NCI-H2029 treated with DMSO at 0.1 percent for 48 hours (cell line): ENCODE measurements at regions not wholly inside any gene's neighbourhood (a gene's known extent, or its start where the extent isn't known, plus 50 kb on each side); places are given as distances from the start of the nearest gene placed in this dataset.
"Not testable (repeated sequence)": the region's sequence is repeated elsewhere in the genome, so short reads cannot be mapped to it uniquely, and the experiment has no call there.

Experiments
- DNase-seq: peaks from one replicate; lab custom pipeline; 2025; lab: John Stamatoyannopoulos, UW

- DNase-seq: peak; percentile 41
Observed at GRCh38 chr2:117523267-117523666, 291.2 kb upstream of the DDX18 start.

- DNase-seq: no peak
Observed at GRCh38 chr2:117523711-117524238, 290.7 kb upstream of the DDX18 start.

GRCh38 chr2:117536139-117536538, 278.4 kb upstream of the DDX18 start:
- DNase-seq: no peak

GRCh38 chr2:117537032-117537431, 277.5 kb upstream of the DDX18 start:
- DNase-seq: no peak

GRCh38 chr2:117551858-117552257, 262.6 kb upstream of the DDX18 start:
- DNase-seq: no peak

- DNase-seq: no peak
Observed at GRCh38 chr2:117553448-117553847, 261.0 kb upstream of the DDX18 start.

- no peak for DNase-seq
Observed at GRCh38 chr2:117555965-117556364, 258.5 kb upstream of the DDX18 start.

- DNase-seq: no peak
Observed at GRCh38 chr2:117557626-117558025, 256.9 kb upstream of the DDX18 start.

- DNase-seq: no peak
Observed at GRCh38 chr2:117562654-117563053, 251.8 kb upstream of the DDX18 start.

- no peak for DNase-seq
Observed at GRCh38 chr2:117571590-117572349, 242.7 kb upstream of the DDX18 start.

- DNase-seq: no peak
Observed at GRCh38 chr2:117587310-117587709, 227.2 kb upstream of the DDX18 start.

GRCh38 chr2:117603060-117603459, 211.4 kb upstream of the DDX18 start:
- no peak for DNase-seq

- DNase-seq: no peak
Observed at GRCh38 chr2:117603567-117603966, 210.9 kb upstream of the DDX18 start.

GRCh38 chr2:117607202-117607601, 207.3 kb upstream of the DDX18 start:
- DNase-seq: no peak

GRCh38 chr2:117613101-117613500, 201.4 kb upstream of the DDX18 start:
- no peak for DNase-seq

GRCh38 chr2:117614296-117614695, 200.2 kb upstream of the DDX18 start:
- DNase-seq: no peak

GRCh38 chr2:117614823-117615534, 199.5 kb upstream of the DDX18 start:
- no peak for DNase-seq

GRCh38 chr2:117618607-117619006, 195.9 kb upstream of the DDX18 start:
- DNase-seq: no peak

GRCh38 chr2:117621326-117621725, 193.2 kb upstream of the DDX18 start:
- DNase-seq: no peak

- not testable (repeated sequence) for DNase-seq
Observed at GRCh38 chr2:117623175-117623574, 191.3 kb upstream of the DDX18 start.

- no peak for DNase-seq
Observed at GRCh38 chr2:117631152-117631945, 183.1 kb upstream of the DDX18 start.

GRCh38 chr2:117635481-117635880, 179.0 kb upstream of the DDX18 start:
- DNase-seq: no peak
